ENCODE measurements at regions not wholly inside any gene's neighbourhood (a gene's known extent, or its start where the extent isn't known, plus 50 kb on each side); places are given as distances from the start of the nearest gene placed in this dataset.

DNA sequence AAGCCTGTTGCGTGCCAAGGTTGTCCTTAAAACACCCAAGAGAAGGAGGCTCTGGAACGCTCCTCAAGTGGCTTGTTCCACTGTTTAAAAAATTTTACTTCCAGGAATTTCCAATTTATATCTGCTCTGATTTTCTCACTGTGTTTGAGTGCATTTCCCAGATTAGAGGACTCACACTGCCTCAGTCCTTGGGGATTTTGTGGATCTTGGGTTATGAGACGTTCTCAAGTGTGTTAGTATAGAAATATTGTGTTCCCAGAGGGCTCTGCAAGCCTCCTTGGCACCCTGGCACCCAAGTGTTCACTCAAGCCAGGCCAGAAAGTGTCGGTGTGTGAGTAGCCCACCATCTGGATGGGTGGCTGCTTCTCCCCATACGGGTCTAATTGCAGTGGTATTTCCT lies 192.2 kb downstream of the SNX10 start:
- Histone ChIP-seq H3K4me3 (no peak overlapping the region), H3K4me1 (no peaks in the 10 kb centered on the region), H3K9me3 (no peaks in the 10 kb centered on the region), H3K36me3 (no peaks in the 10 kb centered on the region), H3K27ac (no peak overlapping the region), H3K27me3 (replicated peaks in 1 of 7) (no peaks in the 10 kb centered on the region)
- no peak for DNase-seq
- TF ChIP-seq POLR2AphosphoS5 (IDR thresholded peaks at IDR 0.05) (no peak), POLR2A (IDR thresholded peaks at IDR 0.05) (no peak)
- TF ChIP-seq, protein P1, sequence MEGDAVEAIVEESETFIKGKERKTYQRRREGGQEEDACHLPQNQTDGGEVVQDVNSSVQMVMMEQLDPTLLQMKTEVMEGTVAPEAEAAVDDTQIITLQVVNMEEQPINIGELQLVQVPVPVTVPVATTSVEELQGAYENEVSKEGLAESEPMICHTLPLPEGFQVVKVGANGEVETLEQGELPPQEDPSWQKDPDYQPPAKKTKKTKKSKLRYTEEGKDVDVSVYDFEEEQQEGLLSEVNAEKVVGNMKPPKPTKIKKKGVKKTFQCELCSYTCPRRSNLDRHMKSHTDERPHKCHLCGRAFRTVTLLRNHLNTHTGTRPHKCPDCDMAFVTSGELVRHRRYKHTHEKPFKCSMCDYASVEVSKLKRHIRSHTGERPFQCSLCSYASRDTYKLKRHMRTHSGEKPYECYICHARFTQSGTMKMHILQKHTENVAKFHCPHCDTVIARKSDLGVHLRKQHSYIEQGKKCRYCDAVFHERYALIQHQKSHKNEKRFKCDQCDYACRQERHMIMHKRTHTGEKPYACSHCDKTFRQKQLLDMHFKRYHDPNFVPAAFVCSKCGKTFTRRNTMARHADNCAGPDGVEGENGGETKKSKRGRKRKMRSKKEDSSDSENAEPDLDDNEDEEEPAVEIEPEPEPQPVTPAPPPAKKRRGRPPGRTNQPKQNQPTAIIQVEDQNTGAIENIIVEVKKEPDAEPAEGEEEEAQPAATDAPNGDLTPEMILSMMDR (IDR thresholded peaks at IDR 0.05 in 8 of 11, conservative IDR thresholded peaks at IDR 0.05 in 3 of 11) = no peak
- intact Hi-C loops (cut with DNase I; ENCODE audit: low total_unique reads) = no loop called here
- WGBS, 5 donors = 83 to 92% (median 87%) methylated on average over 5 of the region's 5 CpGs

DNA sequence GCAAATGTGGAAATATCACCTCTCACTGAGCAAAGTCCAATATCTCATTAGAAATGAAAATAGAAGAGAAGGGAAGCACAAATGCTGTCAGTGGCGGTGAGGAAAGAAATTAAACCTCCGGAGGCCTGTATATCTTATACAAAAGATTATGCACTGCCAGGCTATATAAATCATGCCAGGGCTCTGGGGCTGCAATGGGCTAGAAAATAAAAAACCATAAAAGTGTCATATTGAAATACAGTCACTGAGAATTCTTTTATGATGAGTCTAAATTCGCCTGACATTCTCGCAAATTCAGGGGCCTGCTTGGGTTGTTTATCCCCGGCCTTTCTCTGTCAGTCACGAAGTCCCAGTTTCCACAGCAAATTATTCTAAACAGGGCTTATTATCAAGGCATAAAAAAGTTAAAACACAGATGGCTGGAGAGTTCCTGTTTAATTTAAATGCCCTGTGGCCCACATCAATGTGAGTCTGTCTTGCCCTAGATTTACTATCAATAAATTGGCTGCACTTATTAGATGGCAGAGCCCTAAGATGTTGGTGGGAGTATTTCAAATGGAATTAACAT lies 193.8 kb downstream of the SNX10 start:
- no peak for DNase-seq
- H3K4me1 ChIP-seq = no peaks in the 10 kb centered on the region
- H3K9me3 ChIP-seq = no peaks in the 10 kb centered on the region
- WGBS, 5 donors = 75 to 85% (median 80%) methylated on average over 6 of the region's 6 CpGs
- no peaks in the 10 kb centered on the region for H3K36me3 ChIP-seq
- H3K27ac ChIP-seq = no peak overlapping the region
- H3K4me3 ChIP-seq = no peak overlapping the region
- no peaks in the 10 kb centered on the region for H3K27me3 ChIP-seq (replicated peaks in 1 of 7)
- TF ChIP-seq POLR2AphosphoS5 (IDR thresholded peaks at IDR 0.05) (no peak), POLR2A (IDR thresholded peaks at IDR 0.05) (no peak)
- TF ChIP-seq, protein P1 (IDR thresholded peaks at IDR 0.05 in 8 of 11, conservative IDR thresholded peaks at IDR 0.05 in 3 of 11) = no peak
- intact Hi-C loops (cut with DNase I; ENCODE audit: low total_unique reads) = no loop called here

DNA sequence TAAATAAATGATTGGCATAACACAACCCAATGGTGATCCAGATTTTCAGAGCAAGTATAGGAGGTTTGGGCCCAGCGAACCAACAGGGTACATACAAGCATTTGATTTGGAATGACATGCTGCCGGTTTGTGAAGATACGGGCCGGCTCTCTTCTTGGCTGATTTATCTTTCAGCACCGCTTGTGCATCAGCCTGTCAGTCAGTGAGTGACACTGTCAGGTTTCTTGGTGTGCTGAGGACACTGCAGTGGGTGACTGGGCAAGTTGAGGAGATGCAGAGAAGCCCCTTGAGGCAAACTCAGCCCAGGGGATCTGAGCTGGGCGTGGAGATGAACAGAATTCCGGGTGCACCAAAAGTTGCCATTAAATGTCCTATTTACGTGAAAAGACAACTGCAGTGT lies 194.5 kb downstream of the SNX10 start:
- DNase-seq = no peak
- intact Hi-C loops (cut with DNase I; ENCODE audit: low total_unique reads) = no loop called here
- no peaks in the 10 kb centered on the region for H3K9me3 ChIP-seq
- no peak for TF ChIP-seq POLR2AphosphoS5 (IDR thresholded peaks at IDR 0.05)
- TF ChIP-seq, protein P1 (IDR thresholded peaks at IDR 0.05 in 8 of 11, conservative IDR thresholded peaks at IDR 0.05 in 3 of 11) = no peak
- no peak for TF ChIP-seq POLR2A (IDR thresholded peaks at IDR 0.05)
- WGBS, 5 donors = 89 to 97% (median 94%) methylated on average over 8 of the region's 8 CpGs
- no peaks in the 10 kb centered on the region for H3K27me3 ChIP-seq (replicated peaks in 1 of 7)
- no peaks in the 10 kb centered on the region for H3K36me3 ChIP-seq
- no peaks in the 10 kb centered on the region for H3K4me1 ChIP-seq
- H3K4me3 ChIP-seq = no peak overlapping the region
- no peak overlapping the region for H3K27ac ChIP-seq

DNA sequence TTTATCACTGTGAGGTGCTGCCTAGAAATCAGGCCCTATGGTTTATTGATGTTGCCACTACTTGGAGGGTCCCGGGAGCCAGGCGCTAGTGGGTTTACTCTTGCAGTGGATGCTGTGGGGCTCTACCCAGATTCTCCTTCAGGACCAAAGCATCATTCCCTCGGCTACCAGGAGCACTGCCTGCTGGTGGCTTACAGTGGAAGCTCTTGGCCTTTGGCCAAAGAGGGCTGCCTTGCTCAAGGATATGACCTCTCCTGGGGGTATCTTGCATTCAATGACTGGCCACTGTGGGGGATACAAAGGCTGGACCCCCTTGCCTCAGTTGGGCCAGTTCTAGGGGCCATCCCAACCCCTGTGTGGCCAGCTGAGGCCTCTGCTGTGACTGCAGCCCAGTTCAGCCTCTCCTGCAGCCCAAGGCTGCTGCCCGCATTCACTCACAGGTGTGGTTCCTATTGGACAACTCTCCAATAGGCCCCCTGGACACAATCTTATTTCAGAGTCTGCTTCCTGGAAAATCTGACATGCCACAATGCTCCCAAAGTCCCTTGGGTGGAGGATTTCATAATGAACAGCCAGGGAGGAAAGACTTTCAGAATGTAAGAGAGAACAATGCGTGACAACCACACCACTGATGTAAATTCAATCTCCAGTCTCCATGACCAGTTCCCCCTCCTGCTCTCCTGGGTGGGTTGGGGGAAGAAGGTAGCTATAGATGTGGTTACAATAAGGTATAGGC lies 196.3 kb downstream of the SNX10 start:
- WGBS, 5 donors = 88 to 95% (median 95%) methylated on average over 4 to 5 of the region's 5 CpGs
- no peaks in the 10 kb centered on the region for H3K9me3 ChIP-seq
- H3K4me3 ChIP-seq = no peak overlapping the region
- no peak for DNase-seq
- no peak overlapping the region for H3K27ac ChIP-seq
- H3K36me3 ChIP-seq = no peaks in the 10 kb centered on the region
- TF ChIP-seq POLR2A (IDR thresholded peaks at IDR 0.05) (no peak), POLR2AphosphoS5 (IDR thresholded peaks at IDR 0.05) (no peak)
- no peaks in the 10 kb centered on the region for H3K4me1 ChIP-seq
- intact Hi-C loops (cut with DNase I; ENCODE audit: low total_unique reads) = no loop called here
- H3K27me3 ChIP-seq (replicated peaks in 1 of 7) = no peaks in the 10 kb centered on the region

All from spleen (tissue), 11 donors.